HPDE6-E6E7 (cell line): ENCODE measurements at regions not wholly inside any gene's neighbourhood (a gene's known extent, or its start where the extent isn't known, plus 50 kb on each side); places are given as distances from the start of the nearest gene placed in this dataset.
A peak's percentile ranks its signal among the peaks of the same experiment; 100 is the strongest.
"Not testable (repeated sequence)": the region's sequence is repeated elsewhere in the genome, so short reads cannot be mapped to it uniquely, and the experiment has no call there.

Source experiments
- DNase-seq: peaks from one replicate; pipeline ENCODE4 v3.0.0; 2011; ENCODE audit warnings: missing footprints; ENCODE audit errors: extremely low spot score

GRCh38 chr11:13135385-13136271 is 126.5 kb downstream of the RASSF10 start:
- DNase-seq = no peak

GRCh38 chr11:13136272-13136596 is 127.1 kb downstream of the RASSF10 start:
- no peak for DNase-seq

DNA sequence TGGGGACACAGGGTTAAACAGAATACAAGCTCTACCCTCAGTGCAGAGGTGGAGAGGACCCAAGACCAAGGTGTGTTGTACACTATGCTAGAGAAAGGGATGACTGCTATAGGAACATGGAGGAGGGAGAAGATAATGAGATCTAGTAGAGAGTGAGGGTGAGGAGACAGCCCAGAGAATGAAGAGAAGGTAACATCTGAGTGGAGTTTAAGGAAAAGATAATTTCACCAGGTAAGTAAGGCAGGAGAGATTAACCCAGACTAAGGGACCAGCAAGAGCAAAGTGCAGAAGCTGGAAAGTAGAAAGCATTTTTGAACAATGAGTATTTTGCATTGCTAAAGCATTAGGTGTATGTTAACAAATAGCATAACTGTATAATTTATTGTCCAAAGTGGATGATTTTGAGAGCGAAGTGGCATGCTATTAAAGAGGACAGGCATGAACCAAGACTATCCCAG is 128.8 kb downstream of the RASSF10 start:
- no peak for DNase-seq

- not testable (repeated sequence) for DNase-seq
Observed at GRCh38 chr11:13139085-13139484, 130.0 kb downstream of the RASSF10 start.

GRCh38 chr11:13140028-13140870 is 131.1 kb downstream of the RASSF10 start:
- no peak for DNase-seq

DNA sequence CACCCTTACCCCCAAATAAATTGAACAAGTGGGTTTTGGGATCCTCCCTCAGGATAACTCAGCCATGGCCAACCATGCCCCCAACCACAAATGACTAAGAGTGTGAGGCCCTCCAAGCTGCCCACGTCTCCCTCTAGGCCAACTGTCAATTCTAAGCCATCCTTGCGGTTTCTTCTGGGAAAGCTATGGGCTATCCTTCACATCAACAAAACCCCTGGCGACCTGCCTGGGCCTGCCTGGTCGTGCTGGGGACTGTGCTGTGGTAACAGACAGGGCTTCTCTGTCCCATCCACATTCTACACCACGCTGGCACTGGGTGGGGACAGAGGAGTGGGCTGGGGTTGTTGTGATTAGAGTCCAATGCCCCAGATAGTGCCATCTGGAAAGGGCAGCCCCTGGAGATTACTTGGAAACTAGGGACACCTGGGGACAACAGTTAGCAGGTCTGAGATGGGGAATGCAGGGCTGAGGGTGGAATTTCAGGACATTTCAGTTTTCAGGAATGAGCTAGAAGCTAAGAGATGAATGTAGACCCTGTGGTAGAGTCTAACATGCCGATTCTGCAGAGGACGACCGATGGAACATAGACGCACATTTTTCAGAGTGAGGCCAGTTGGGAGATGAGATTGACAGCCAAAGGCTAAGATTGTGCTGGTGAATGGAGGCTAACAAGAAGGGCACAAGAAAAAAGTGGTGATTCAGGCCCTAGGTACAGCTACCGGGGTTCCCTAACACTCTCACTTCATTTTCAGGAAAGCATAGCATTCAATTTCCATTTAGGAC is 131.9 kb downstream of the RASSF10 start:
- DNase-seq = no peak

GRCh38 chr11:13141731-13142709 is 132.9 kb downstream of the RASSF10 start:
- no peak for DNase-seq

- DNase-seq = no peak
Observed at GRCh38 chr11:13143486-13144297, 133.9 kb upstream of the BMAL1 start.

DNA sequence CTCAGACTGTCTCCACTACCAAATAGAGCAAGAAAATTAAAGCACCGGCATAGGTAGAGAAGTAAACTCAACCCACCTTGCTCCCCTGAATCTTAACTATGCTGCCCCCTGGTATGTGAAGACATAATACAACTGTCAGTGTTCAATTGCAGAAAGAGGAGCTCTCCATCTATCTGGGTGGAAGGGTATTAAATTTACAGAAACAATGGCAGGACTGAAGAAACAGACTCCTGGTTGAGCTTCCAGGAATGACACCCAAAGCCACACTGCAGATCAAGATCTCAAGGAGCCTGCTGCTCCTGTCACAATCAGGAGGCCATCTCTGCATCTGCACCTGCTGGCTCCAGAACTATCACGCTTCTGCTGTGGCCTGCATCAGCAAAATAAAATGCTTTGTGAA is 132.1 kb upstream of the BMAL1 start:
- DNase-seq = no peak

DNA sequence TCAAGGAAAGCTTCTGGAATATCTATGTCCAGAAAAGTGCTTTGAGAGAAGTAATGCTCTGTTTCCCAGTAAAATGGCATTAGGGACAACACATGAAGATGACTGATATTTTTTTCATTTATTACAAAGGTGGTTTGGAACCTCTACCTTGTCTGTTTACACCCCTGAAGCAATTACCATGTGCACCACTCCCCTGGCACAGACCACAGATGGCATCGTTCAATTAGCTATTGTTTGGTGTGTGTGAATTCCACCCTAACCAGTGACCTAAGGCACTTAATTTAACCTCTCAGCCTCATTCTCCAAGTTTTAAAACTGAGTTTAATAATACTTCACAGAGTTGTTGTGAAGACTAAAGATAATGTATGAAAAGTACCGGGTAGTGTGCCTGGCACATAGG is 127.6 kb upstream of the BMAL1 start:
- DNase-seq = no peak

DNA sequence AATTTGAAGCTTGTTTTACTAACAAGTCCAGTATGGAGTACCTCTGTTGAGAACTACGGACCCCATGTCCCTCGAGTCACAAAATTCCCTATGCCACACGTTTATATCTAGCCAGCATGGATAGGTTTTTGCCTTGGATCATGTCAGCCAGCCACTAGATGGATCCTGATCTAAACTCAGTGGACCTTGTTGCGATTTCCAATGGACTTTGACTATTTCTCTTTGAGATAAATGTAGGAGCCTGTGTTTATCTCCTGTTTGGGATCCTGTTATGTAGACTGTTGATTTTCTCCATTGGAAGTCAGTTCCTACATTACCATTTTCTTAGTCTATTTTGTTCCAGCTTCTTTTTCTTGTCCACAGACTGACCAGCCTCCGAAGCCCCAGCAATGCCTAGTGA is 127.1 kb upstream of the BMAL1 start:
- DNase-seq = no peak

- no peak for DNase-seq
Observed at GRCh38 chr11:13152264-13152663, 125.3 kb upstream of the BMAL1 start.

DNA sequence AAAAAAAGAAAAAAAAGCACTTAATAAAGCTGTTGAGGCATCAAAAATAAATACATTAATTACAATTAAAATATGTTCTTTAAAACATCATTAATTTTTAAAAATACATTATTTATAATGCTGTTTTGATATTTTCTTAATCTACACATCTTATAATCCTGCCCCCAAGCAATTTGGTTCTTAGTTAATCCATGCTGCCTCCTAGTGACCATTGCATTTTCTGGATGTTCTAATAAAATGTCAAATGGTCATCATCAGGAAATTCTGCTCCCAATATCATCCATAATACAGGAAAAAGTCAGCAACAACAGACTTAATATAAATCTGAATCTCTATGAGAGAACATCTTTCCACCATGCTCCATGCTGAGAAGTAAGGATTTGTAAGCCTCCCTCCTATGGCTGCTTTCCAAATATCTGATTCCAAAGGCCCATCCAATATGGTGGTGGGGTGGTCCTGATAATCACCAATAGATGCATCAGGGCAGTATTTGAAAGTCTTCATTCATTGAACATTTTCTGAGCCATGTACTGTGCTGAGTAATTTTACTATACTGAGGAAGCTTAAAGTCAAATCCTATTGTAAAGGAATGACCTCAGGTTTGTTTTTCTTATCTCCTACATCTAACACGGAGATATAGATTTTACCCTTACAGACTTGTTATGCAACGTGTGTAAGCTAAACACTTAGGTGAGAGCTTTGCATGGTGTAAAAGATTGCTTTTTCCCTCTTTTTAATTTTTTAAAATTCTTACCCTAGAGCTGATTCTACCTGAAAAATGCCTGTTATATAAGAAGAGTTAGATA is 124.7 kb upstream of the BMAL1 start:
- DNase-seq = no peak

GRCh38 chr11:13154374-13154773 is 123.2 kb upstream of the BMAL1 start:
- DNase-seq = not testable (repeated sequence)

DNA sequence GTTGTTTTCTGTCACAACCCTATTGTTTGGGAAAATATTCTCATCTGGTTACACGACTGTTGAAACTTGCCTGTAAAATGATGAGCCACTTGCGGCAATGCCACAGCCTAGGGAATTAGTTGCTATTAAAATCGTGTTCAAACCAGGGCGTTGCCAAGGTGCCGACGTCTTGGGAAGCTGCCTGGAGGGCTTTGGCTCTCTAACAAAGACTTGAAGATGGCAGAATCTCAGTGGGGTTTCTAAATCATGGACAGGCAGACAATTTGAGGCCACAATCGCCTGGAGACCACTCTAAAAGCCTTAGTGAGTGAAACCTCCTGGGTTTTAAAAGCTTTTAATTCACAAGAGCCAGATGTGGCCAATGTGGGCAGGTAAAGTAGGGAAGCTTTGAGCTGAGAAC is 117.2 kb upstream of the BMAL1 start:
- no peak for DNase-seq

DNA sequence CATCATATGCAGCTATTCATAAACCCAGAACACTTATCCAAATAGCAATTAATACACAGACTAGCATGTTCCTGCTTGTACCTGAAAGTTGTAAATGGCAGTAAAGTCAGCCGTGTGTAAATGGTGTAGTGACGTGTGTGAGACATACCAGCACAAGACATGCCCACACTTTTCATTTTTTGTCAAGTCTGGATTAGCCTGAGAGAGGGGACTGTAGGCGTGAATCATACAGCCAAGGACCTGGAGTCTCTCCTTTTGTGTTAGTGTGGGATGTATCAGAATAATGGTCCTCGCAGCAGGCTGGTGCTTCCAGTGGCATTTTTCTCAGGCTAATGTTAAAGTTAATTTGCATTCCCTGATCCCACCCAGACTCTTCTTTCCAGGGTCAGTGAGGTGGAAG is 116.8 kb upstream of the BMAL1 start:
- DNase-seq = peak; percentile 77

GRCh38 chr11:13163158-13163557 is 114.4 kb upstream of the BMAL1 start:
- DNase-seq = no peak

- no peak for DNase-seq
Observed at GRCh38 chr11:13166036-13166435, 111.6 kb upstream of the BMAL1 start.

GRCh38 chr11:13168271-13168670 is 109.3 kb upstream of the BMAL1 start:
- DNase-seq = no peak
